H7 (cell line): ENCODE measurements at regions not wholly inside any gene's neighbourhood (a gene's known extent, or its start where the extent isn't known, plus 50 kb on each side); places are given as distances from the start of the nearest gene placed in this dataset.
"Not testable (repeated sequence)": the region's sequence is repeated elsewhere in the genome, so short reads cannot be mapped to it uniquely, and the experiment has no call there.

Experiments used
- DNase-seq: peaks from one replicate; pipeline ENCODE4 v3.0.0; 2012
- H3K27me3 ChIP-seq: 2 replicates; pipeline ENCODE4 v1.6.0; 2011; ENCODE audit warnings: mild to moderate bottlenecking, low read length; ENCODE audit not compliant: control insufficient read depth, insufficient read depth
- H3K36me3 ChIP-seq: replicated peaks from 2 replicates; pipeline ENCODE4 v1.5.1; 2011; ENCODE audit warnings: low read length; ENCODE audit not compliant: control insufficient read depth, insufficient read depth
- H3K4me3 ChIP-seq: 2 replicates; pipeline ENCODE4 v1.5.1; 2011; ENCODE audit warnings: low read depth, mild to moderate bottlenecking, control low read depth, low read length, moderate library complexity; ENCODE audit not compliant: insufficient read depth

DNA sequence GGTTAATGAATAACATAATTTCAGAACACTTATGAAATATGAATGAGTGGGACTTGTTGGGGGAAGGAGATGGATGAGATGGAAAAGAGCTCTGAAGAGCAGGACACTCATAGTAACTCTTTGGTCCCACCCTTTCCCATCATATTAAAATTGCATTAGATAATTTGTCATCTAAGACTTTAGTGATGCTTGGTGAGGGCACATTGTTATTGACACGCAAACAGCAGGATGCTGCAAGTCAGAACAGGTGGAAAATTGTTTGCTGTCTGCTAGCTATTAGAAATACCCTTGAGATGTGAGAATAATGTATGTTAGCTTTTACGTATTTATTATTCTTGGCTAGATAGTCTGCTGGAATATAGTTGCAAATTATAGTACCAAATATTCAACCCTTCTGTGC, 75.7 kb downstream of the TANC2 start:
- DNase-seq: no peak
- no peak overlapping the region for H3K4me3 ChIP-seq
- H3K36me3 ChIP-seq: no peaks in the 10 kb centered on the region
- no peaks in the 10 kb centered on the region for H3K27me3 ChIP-seq

DNA sequence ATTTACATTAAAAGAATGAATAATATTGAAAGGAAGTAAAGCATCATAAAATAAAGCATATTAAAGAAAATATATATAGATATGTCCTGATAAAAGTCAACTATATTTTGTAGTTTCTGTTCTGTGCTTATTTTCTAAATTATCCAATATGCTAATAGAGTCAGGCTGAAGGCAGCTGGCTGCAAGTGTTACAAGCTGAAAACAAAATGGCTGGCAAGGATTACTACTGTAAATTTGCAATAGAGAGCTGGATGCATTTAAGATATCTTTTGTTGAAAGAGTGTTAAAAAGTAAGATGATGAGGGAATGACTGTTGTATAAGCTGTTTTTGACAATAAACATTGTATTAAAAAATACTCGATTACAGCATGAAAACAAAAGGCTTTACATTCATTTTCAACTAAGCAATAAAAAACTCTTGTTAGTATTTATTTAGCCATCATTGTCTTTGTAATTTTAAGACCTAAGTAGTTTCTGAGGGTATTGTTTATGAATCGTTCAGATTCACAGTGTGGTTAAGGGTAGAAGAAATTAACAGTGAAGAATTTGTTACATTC, 76.3 kb downstream of the TANC2 start:
- Histone ChIP-seq H3K27me3 (no peaks in the 10 kb centered on the region), H3K36me3 (no peaks in the 10 kb centered on the region), H3K4me3 (no peak overlapping the region)
- DNase-seq: no peak

DNA sequence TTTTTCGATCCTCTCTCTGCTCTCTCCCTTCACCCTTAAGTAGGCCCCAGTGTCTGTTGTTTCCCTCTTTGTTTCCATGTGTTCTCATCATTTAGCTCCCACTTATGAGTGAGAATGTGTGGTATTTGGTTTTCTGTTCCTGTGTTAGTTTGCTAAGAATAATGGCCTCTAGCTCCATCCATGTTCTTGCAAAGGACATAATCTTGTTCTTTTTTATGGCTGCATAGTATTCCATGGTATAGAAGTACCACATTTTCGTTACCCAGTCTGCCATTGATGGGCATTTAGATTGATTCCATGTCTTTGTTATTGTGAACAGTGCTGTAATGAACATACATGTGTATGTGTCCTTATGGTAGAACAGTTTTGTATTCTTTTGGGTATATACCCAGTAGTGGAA, 91.5 kb downstream of the TANC2 start:
- DNase-seq: not testable (repeated sequence)

DNA sequence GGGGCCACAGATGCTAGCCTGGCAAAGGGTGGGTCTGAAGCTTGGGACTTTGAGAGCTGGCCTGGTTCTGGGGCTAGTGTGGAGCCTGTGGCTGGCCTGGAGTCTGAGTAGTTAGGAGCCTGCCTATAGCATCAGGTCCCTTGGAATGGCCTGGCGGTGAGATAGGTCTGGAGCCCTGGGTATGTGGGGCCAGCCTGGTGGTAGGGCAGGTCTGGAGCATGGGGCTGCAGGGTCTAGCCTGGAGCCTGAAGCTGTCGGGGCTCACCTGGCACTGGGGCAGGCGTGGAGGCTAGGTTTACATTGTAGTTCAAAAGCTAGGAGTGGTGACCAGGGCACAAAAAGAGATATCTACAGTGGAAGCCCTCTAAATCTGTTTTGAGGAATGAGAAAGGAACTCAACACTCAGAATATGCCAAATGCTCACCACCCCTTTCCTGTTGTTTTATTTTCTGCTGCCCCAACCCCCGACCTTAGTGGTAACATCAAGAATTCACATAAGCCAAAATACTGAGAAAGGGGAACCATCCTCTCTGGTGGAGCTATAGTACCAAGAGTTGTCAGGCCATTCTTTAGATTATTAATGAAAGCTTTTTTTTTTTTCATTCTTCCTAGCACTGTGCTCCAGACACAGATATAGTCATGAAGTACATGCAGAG, 100.3 kb downstream of the TANC2 start:
- no peak for DNase-seq

More for the DNA sequence above, 91.5 kb downstream of the TANC2 start:
- H3K4me3 ChIP-seq, H3K27me3 ChIP-seq, H3K36me3 ChIP-seq: not testable (repeated sequence)

DNA sequence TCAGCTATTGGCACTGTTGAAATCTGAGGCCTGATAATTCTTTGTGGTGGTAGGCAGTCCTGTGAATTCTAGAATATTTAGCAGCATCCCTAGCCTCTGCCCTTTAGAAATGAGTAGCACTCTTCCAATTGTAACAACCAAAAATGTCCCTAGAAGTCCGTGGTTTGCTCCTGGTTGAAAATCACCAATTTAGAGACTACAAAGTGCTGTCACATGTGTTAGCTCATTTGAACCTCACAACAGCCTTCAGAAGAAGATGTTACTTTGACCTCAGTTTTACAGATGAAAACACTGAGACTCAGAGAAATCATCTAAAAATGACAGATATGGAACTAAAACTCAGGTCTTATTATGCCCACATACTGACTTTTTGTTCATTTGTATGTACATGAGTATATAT, 103.2 kb downstream of the TANC2 start:
- Histone ChIP-seq H3K27me3 (no peaks in the 10 kb centered on the region), H3K4me3 (no peak overlapping the region), H3K36me3 (no peaks in the 10 kb centered on the region)
- no peak for DNase-seq

More for the DNA sequence above, 100.3 kb downstream of the TANC2 start:
- no peaks in the 10 kb centered on the region for H3K36me3 ChIP-seq
- no peaks in the 10 kb centered on the region for H3K27me3 ChIP-seq
- H3K4me3 ChIP-seq: no peak overlapping the region

DNA sequence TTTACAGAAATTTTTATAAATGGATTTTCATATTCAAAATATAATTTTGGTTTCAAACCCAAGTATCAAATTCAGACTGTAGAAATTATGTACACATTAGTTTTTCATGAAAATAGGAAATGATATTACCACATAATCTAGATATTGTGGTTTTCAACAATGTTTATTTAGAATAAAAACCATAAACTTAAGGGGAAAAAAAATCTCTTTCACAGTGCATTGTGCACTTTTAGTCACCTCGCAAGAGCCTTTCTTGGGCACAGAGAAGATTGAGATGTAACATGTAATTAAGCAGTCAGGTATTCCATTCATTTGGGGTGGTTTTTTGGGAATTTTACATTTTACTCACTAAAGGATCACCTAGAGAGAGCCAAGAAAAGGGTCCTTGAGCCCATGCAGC, 104.0 kb downstream of the TANC2 start:
- Histone ChIP-seq H3K36me3 (no peaks in the 10 kb centered on the region), H3K4me3 (no peak overlapping the region), H3K27me3 (no peaks in the 10 kb centered on the region)
- no peak for DNase-seq

DNA sequence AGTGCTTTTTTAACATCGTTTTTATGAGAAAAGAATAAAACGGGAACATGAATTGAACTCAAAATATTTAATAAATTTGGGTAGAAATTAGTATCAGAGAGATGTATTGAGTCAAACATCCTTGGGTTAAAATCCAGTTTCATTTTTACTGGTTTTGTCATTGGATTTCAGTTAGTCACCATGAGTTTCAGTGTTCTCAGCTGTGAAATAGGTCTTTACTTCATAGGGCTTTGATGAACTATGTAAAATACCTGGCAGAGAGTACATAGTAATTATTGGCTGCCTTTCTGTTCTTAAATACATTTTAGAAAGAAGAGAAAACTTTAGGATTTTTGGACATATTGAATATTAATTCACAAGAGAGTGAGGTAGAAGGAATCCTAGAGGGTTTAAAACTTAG, 105.8 kb downstream of the TANC2 start:
- H3K36me3 ChIP-seq: no peaks in the 10 kb centered on the region
- DNase-seq: no peak
- no peaks in the 10 kb centered on the region for H3K27me3 ChIP-seq
- H3K4me3 ChIP-seq: no peak overlapping the region

DNA sequence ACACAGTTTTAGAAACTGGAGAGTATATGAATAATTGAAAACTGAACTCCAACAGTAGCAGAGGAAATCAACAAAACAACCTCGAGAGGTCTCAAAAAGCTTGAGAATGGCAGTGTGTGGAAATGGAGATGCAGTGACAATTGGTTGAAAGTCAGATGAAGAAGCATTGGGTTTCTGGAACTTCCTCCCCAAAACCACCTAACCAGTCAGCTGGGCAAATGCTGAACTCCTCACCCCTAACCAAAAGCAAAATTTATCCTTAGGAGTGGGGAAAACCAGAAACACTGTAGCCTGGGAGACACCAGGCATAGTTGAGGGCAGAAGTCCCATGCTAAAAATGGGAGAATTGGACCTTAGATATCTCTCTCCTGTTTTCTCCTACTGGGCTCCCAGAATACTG, 109.9 kb downstream of the TANC2 start:
- DNase-seq: no peak
- H3K36me3 ChIP-seq: no peaks in the 10 kb centered on the region
- H3K4me3 ChIP-seq: no peak overlapping the region
- H3K27me3 ChIP-seq: no peaks in the 10 kb centered on the region

DNA sequence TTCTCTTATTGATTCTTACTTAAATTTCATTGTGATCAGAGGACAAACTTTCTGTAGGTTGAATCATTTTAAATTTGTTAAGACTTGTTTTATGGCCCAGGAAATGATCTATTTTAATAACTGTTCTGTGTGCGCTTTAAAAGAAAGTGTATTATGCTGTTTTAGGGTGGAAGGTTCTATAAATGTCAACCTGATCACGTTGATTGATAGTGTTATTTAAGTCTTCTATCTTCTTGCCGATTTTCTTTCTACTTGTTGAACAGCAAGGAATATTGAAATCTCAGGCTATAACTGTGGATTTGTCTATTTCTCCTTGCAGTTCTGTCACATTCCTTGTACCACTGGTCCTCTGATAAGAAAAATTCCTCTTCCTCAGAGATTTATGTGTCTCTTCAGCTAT, 112.7 kb downstream of the TANC2 start:
- no peaks in the 10 kb centered on the region for H3K36me3 ChIP-seq
- H3K4me3 ChIP-seq: no peak overlapping the region
- H3K27me3 ChIP-seq: no peaks in the 10 kb centered on the region
- DNase-seq: no peak

DNA sequence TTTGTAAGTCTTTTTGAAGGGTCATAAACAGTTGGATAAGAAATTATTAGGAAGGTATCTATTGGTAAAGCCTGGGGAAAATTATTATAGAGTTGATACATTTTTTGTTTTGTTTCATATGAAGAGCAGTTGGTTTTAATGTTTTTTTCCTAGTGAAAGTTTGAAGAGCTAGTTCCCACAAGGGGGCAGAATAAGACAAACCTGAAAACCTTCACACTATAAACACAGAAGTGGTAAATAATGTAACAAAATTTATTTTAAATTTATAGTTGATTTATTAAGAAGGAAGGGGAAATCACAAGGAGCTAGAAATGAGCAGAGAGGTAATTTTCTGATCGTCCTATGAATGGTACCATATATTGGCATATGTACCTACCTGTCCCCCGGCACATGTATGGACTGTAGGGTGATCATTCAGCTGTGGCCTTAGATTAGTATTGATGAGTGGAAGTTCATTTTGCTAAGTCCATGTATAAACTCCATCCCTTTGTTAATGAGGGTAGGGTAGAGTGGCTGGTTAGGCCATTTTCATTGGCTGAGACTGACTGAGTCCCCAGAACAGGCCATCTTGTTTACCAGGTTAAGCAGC, 116.3 kb downstream of the TANC2 start:
- no peak overlapping the region for H3K4me3 ChIP-seq
- no peak for DNase-seq
- no peaks in the 10 kb centered on the region for H3K27me3 ChIP-seq
- no peaks in the 10 kb centered on the region for H3K36me3 ChIP-seq

DNA sequence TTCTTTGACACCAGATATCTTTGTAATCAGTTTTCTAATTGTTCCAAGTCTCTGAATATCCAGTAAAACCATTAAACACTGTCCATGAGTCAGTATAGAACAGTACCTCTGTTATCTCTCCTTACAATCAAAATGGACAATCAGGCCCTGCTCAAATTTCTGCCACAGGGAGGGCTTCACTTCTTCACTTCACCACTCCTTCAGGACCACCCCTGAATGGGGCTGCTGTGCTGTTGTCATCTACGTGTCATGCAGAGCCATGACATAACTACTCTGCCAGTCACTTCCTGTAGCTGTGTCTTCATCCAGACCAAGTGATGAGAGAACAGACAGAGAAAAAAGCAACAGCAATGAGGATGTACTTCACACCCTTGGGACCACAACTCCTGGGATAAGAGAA, 116.9 kb downstream of the TANC2 start:
- Histone ChIP-seq H3K36me3 (no peaks in the 10 kb centered on the region), H3K27me3 (no peaks in the 10 kb centered on the region), H3K4me3 (no peak overlapping the region)
- DNase-seq: no peak

DNA sequence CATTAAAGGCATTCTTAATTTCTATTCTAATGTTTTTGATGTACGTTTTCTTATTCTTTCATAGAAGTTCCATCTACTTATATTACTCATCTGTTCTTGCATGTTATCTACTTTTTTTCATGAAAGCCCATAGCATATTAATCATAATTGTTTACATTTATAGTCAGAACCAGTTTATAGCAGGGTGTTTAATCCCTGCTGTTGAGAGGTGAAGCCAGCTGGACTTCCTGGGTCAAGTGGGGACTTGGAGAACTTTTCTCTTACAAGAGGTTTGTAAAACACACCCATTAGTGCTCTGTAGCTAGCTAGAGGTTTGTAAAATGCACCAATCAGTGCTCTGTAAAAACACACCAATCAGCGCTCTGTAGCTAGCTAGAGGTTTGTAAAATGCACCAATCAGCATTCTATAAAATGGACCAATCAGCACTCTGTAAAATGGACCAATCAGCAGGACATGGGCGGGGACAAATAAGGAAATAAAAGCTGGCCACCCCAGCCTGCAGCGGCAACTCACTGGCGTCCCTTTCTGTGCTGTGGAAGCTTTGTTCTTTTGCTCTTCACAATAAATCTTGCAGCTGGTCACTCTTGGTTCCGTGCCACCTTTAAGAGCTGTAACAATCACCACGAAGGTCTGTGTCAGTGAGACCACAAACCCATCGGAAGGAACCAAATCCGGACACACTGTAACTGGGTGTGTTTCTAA, 120.6 kb downstream of the TANC2 start:
- Histone ChIP-seq H3K36me3 (no peaks in the 10 kb centered on the region), H3K27me3 (no peaks in the 10 kb centered on the region), H3K4me3 (no peak overlapping the region)
- DNase-seq: no peak

DNA sequence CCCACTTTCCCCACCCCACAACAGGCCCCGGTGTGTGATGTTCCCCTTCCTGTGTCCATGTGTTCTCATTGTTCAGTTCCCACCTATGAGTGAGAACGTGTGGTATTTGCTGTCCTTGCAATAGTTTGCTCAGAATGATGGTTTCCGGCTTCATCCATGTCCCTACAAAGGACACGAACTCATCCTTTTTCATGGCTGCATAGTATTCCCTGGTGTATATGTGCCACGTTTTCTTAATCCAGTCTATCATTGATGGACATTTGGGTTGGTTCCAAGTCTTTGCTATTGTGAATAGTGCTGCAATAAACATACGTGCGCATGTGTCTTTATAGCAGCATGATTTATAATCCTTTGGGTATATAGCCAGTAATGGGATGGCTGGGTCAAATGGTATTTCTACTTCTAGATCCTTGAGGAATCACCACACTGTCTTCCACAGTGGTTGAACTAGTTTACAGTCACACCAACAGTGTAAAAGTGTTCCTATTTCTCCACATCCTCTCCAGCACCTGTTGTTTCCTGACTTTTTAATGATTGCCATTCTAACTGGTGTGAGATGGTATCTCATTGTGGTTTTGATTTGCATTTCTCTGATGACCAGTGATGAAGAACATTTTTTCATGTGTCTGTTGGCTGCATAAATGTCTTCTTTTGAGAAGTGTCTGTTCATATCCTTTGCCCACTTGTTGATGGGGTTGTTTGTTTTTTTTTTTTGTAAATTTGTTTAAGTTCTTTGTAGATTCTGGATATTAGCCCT, 124.5 kb downstream of the TANC2 start:
- H3K36me3 ChIP-seq, H3K4me3 ChIP-seq, DNase-seq, H3K27me3 ChIP-seq: not testable (repeated sequence)

DNA sequence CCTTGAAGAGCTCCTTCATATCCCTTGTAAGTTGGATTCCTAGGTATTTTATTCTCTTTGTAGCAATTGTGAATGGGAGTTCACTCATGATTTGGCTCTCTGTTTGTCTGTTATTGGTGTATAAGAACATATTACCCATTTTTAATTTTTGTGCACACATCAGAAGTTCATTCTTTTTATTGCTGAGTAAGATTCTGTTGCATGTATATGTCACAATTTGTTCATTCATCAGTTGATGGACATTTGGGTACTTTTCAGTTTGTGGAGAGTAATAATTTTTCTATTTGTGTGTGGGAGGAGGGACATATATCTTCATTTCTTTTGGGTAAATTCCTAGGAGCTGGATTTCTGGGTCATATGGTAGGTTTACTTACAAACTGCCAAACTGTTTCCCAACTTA, 125.9 kb downstream of the TANC2 start:
- not testable (repeated sequence) for DNase-seq, H3K36me3 ChIP-seq, H3K27me3 ChIP-seq, H3K4me3 ChIP-seq
